ENCODE measurements at regions not wholly inside any gene's neighbourhood (a gene's known extent, or its start where the extent isn't known, plus 50 kb on each side); places are given as distances from the start of the nearest gene placed in this dataset.

GRCh38 chr9:118751077-118751847 is 618.0 kb downstream of the BRINP1 start:
- TF ChIP-seq TAF1 (IDR thresholded peaks at IDR 0.05; ENCODE audit: low read depth, low read length) (no peak), POLR2A (IDR thresholded peaks at IDR 0.05; ENCODE audit: low read depth, low read length) (no peak), POLR2AphosphoS5 (IDR thresholded peaks at IDR 0.05; ENCODE audit: low read depth, low read length) (no peak), PAX5 (IDR thresholded peaks at IDR 0.05; ENCODE audit: insufficient read depth, low read length, severe bottlenecking) (no peak)

Data from GM12891 (cell line).